A549 (cell line): ENCODE measurements at regions not wholly inside any gene's neighbourhood (a gene's known extent, or its start where the extent isn't known, plus 50 kb on each side); places are given as distances from the start of the nearest gene placed in this dataset.

Experiments used
- ATAC-seq, 2 experiments: fragments of 200-7000 bp in 1 of 2; fragments of >200 bp in 1 of 2; cut with Nextera tagmentation in 1 of 2; cut with Tn5 transposase in 1 of 2; 3 replicates each; pipeline versions ENCODE4 v1.8.0 to v1.9.1; 2018 to 2020; ENCODE audit warnings: mild to moderate bottlenecking in 1 of 2, moderate library complexity in 1 of 2
- CTCF ChIA-PET: fragments of 300-600 bp; sonication (Branson Sonifier 250); formaldehyde crosslinking; extraction: SDS; loops from one replicate; lab custom pipeline; 2021; ENCODE audit warnings: antibody characterized with exemption, inconsistent platforms; lab: Yijun Ruan, JAX
- POLR2A ChIA-PET: fragments of 350-600 bp; formaldehyde crosslinking; extraction: SDS; loops from one replicate; lab custom pipeline; 2021; ENCODE audit warnings: antibody characterized with exemption, inconsistent platforms; lab: Yijun Ruan, JAX
- DNase-seq, 2 experiments: peaks; one replicate each; pipeline versions ENCODE4 v3.0.0 to v3.0.0-alpha.2; 2011 to 2016; ENCODE audit warnings: low read depth in 1 of 2, low spot score in 1 of 2
- FAIRE-seq: peaks from 2 replicates; lab custom pipeline; 2011; peaks lifted over from hg19 to GRCh38; lab: Jason Lieb, UNC
- H3K27ac ChIP-seq, 2 experiments: fragments of >200 bp; sonication (Bioruptor Twin); formaldehyde crosslinking; 3 replicates each; pipeline ENCODE4 v1.5.1; 2016 to 2017
- H3K4me1 ChIP-seq: fragments of >200 bp; sonication (Bioruptor Twin); formaldehyde crosslinking; 3 replicates; pipeline ENCODE4 v1.6.1; 2016
- H3K4me2 ChIP-seq: fragments of >200 bp; sonication (Bioruptor Twin); formaldehyde crosslinking; 3 replicates; pipeline ENCODE4 v1.6.1; 2016
- H3K4me3 ChIP-seq: fragments of >200 bp; sonication (Bioruptor Twin); formaldehyde crosslinking; 3 replicates; pipeline ENCODE4 v1.5.1; 2016
- H3K9me3 ChIP-seq: fragments of >200 bp; sonication (Bioruptor Twin); formaldehyde crosslinking; 3 replicates; pipeline ENCODE4 v1.6.1; 2016
- BHLHE40 ChIP-seq: IDR thresholded peaks from 2 replicates; pipeline ENCODE4 v1.6.1; 2012; ENCODE audit warnings: low read depth, low read length, inconsistent platforms
- CEBPB ChIP-seq, 2 experiments: fragments of >200 bp in 1 of 2; sonication (Bioruptor Twin) in 1 of 2; formaldehyde crosslinking in 1 of 2; IDR thresholded peaks; 2 replicates each; pipeline ENCODE4 v1.6.1; 2012 to 2016
- CHD4 ChIP-seq: fragments of 200-600 bp; sonication (generic); IDR thresholded peaks from 2 replicates; pipeline ENCODE4 v1.6.1; 2016; ENCODE audit warnings: antibody characterized with exemption, mild to moderate bottlenecking, borderline replicate concordance
- EHF ChIP-seq: fragments of 250-450 bp; sonication (Bioruptor Pico); IDR thresholded peaks from 2 replicates; pipeline ENCODE4 v1.5.0; 2020; ENCODE audit warnings: mild to moderate bottlenecking
- FOSB ChIP-seq: fragments of 250-450 bp; sonication (Bioruptor Pico); IDR thresholded peaks from 2 replicates; pipeline ENCODE4 v1.5.0; 2020; ENCODE audit warnings: mild to moderate bottlenecking, moderate library complexity
- FOSL2 ChIP-seq, 2 experiments: fragments of 450-650 bp in 1 of 2; fragments of >200 bp in 1 of 2; sonication (Bioruptor Twin) in 1 of 2; formaldehyde crosslinking; IDR thresholded peaks; 2 replicates each; pipeline versions ENCODE4 v1.5.0 to v1.6.1; 2016 to 2020; ENCODE audit warnings: mild to moderate bottlenecking in 1 of 2, moderate library complexity in 1 of 2
- GATA3 ChIP-seq: IDR thresholded peaks from 2 replicates; pipeline ENCODE4 v1.6.1; 2012; ENCODE audit warnings: borderline replicate concordance
- HOXA7 ChIP-seq: fragments of 250-450 bp; sonication (Bioruptor Pico); IDR thresholded peaks from 2 replicates; pipeline ENCODE4 v1.5.0; 2020; ENCODE audit warnings: mild to moderate bottlenecking, moderate library complexity
- HOXB13 ChIP-seq: fragments of 250-450 bp; sonication (Bioruptor Pico); IDR thresholded peaks from 2 replicates; pipeline ENCODE4 v1.5.0; 2020; ENCODE audit warnings: low read depth, mild to moderate bottlenecking, moderate library complexity
- JUN ChIP-seq, 2 experiments: fragments of >200 bp; sonication (Bioruptor Twin); formaldehyde crosslinking; IDR thresholded peaks; 2 replicates in 1 of 2; 3 replicates in 1 of 2; pipeline ENCODE4 v1.6.1; 2016 to 2017
- KDM1A ChIP-seq: fragments of 200-600 bp; sonication (generic); IDR thresholded peaks from 2 replicates; pipeline ENCODE4 v1.6.1; 2016; ENCODE audit warnings: low read depth, mild to moderate bottlenecking
- MAFK ChIP-seq: fragments of 450-650 bp; IDR thresholded peaks from 2 replicates; pipeline ENCODE4 v1.6.1; 2014; ENCODE audit not compliant: partially characterized antibody
- MAX ChIP-seq: IDR thresholded peaks from 2 replicates; pipeline ENCODE4 v1.6.1; 2012
- MYC ChIP-seq: IDR thresholded peaks from 2 replicates; pipeline ENCODE4 v1.6.1; 2012; ENCODE audit warnings: mild to moderate bottlenecking, inconsistent platforms, low read length, improper control_type of control experiment, borderline replicate concordance
- RARB ChIP-seq: fragments of 250-450 bp; sonication (Bioruptor Pico); IDR thresholded peaks from 2 replicates; pipeline ENCODE4 v1.8.0; 2021; ENCODE audit warnings: mild to moderate bottlenecking, moderate library complexity
- RCOR1 ChIP-seq: fragments of 150-350 bp; IDR thresholded peaks from 2 replicates; pipeline ENCODE4 v1.6.1; 2014; ENCODE audit warnings: antibody characterized with exemption, low read length, low read depth
- REST ChIP-seq: fragments of 200-600 bp; sonication (generic); IDR thresholded peaks from 2 replicates; pipeline ENCODE4 v1.6.1; 2016; ENCODE audit warnings: antibody characterized with exemption, mild to moderate bottlenecking, moderate library complexity
- RNF2 ChIP-seq: fragments of 200-600 bp; sonication (generic); IDR thresholded peaks from 2 replicates; pipeline ENCODE4 v1.6.1; 2016; ENCODE audit warnings: low read depth, mild to moderate bottlenecking, antibody characterized with exemption, moderate library complexity, borderline replicate concordance
- SMC3 ChIP-seq: fragments of >200 bp; sonication (Bioruptor Twin); formaldehyde crosslinking; IDR thresholded peaks from 3 replicates; pipeline ENCODE4 v1.6.1; 2018; ENCODE audit warnings: inconsistent platforms
- SREBF2 ChIP-seq: fragments of 450-650 bp; IDR thresholded peaks from 2 replicates; pipeline ENCODE4 v1.6.1; 2014; ENCODE audit warnings: mild to moderate bottlenecking, moderate library complexity
- TP53 ChIP-seq: fragments of 250-450 bp; sonication (Bioruptor Pico); IDR thresholded peaks from 2 replicates; pipeline ENCODE4 v1.5.0; 2021; ENCODE audit warnings: mild to moderate bottlenecking, moderate library complexity
- ZC3H11A ChIP-seq: fragments of 450-650 bp; IDR thresholded peaks from 2 replicates; pipeline ENCODE4 v1.6.1; 2014; ENCODE audit warnings: antibody characterized with exemption, mild to moderate bottlenecking
- WGBS: methylation state at CpG from one replicate; pipeline ENCODE4 v1.1.6; 2017; ENCODE audit errors: missing lambda C conversion rate; 5-methylcytosine and 5-hydroxymethylcytosine counted together
- TF ChIP-seq, protein P1 (sequence below): IDR thresholded peaks from 2 replicates; pipeline ENCODE4 v1.6.1; 2012
- TF ChIP-seq, protein P2 (sequence below): fragments of >200 bp; sonication (Bioruptor Twin); formaldehyde crosslinking; IDR thresholded peaks from 3 replicates; pipeline ENCODE4 v1.6.1; 2016
- TF ChIP-seq, protein P3 (sequence below): fragments of 450-650 bp; IDR thresholded peaks from 2 replicates; pipeline ENCODE4 v1.6.1; 2014; ENCODE audit warnings: antibody characterized with exemption

DNA sequence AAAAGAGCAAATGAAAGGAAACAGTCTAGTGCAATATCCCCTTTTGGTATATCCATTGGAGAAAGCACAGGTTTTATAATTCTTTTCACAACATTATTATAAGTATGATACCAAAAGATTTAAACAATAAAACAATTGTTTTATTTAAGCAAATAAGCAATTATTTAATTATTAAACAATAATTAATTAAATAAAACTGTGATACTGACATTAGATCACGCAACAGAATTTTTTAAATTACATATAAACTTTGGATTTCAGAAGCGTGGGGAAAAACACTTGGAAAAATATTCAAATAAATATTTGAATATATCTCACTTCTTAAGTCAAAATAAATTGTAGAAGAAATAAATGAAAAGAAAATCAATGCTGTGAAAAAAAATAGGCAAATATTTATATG is 76.2 kb upstream of the STXBP5 start:
- Histone ChIP-seq H3K4me1 (peaks cover 16% of the 10 kb centered on the region; the same call in 2 of the 3 replicates), H3K27ac (no peak overlapping the region), H3K9me3 (no peaks in the 10 kb centered on the region), H3K4me2 (no peak overlapping the region), H3K4me3 (no peak overlapping the region)
- POLR2A ChIA-PET, result no interaction called here
- TF ChIP-seq, protein P1, sequence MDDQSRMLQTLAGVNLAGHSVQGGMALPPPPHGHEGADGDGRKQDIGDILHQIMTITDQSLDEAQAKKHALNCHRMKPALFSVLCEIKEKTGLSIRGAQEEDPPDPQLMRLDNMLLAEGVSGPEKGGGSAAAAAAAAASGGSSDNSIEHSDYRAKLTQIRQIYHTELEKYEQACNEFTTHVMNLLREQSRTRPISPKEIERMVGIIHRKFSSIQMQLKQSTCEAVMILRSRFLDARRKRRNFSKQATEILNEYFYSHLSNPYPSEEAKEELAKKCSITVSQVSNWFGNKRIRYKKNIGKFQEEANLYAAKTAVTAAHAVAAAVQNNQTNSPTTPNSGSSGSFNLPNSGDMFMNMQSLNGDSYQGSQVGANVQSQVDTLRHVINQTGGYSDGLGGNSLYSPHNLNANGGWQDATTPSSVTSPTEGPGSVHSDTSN, result no peak
- TF ChIP-seq SREBF2, result no peak
- DNase-seq (no peak), ATAC-seq (no peak), FAIRE-seq (no peak)
- CTCF ChIA-PET, result no interaction called here
- 77% methylated on average over 2 of the region's 2 CpGs for WGBS

GRCh38 chr6:147131532-147132128 is 72.6 kb upstream of the STXBP5 start:
- FAIRE-seq, result no peak
- ChIA-PET POLR2A (no interaction called here), CTCF (no interaction called here)

DNA sequence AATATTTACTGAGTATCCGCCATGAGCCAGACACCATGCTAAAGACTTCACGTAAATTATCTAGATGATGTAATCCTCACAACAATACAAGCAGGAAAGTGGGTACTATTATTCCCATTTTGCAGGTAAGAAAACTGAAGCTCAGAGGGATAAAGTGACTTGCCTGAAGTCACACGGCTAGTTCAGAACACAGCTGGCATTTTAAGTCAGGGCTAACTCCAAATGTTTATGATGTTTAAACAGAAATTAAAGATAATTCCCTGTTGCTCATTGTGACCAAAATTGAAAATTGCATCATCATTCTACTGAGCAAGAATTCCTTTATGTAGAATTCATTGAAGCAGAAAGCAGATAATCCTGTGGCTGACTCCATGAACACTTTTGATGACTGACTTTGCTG is 71.3 kb upstream of the STXBP5 start:
- ATAC-seq (no peak), FAIRE-seq (no peak), DNase-seq (no peak)
- no peaks in the 10 kb centered on the region for H3K9me3 ChIP-seq
- H3K4me2 ChIP-seq, result no peak overlapping the region
- ChIA-PET CTCF (no interaction called here), POLR2A (no interaction called here)
- WGBS, result 66% methylated on average over 3 of the region's 3 CpGs
- no peak overlapping the region for H3K4me3 ChIP-seq
- TF ChIP-seq JUN (IDR thresholded peaks at IDR 0.05), result no peak
- TF ChIP-seq SMC3, result no peak
- TF ChIP-seq MAFK, result no peak
- TF ChIP-seq REST, result no peak
- TF ChIP-seq CEBPB (IDR thresholded peaks at IDR 0.05), result no peak
- no peak for TF ChIP-seq MYC
- no peak for TF ChIP-seq CHD4
- TF ChIP-seq MAX, result no peak
- TF ChIP-seq TP53 (CRISPR knock-in tag), result no peak
- TF ChIP-seq EHF, result no peak
- TF ChIP-seq FOSB, result no peak
- no peak for TF ChIP-seq RCOR1
- TF ChIP-seq KDM1A, result no peak
- TF ChIP-seq GATA3, result no peak
- no peak for TF ChIP-seq HOXB13 (CRISPR knock-in tag)
- no peak for TF ChIP-seq RARB (CRISPR knock-in tag)
- no peak for TF ChIP-seq RNF2
- TF ChIP-seq FOSL2 (IDR thresholded peaks at IDR 0.05), result no peak
- TF ChIP-seq FOSL2 (CRISPR knock-in tag; IDR thresholded peaks at IDR 0.05), result no peak
- no peak for TF ChIP-seq HOXA7 (CRISPR knock-in tag)
- no peak for TF ChIP-seq ZC3H11A
- 0 out of 6 replicates have a peak overlapping the region, but pooled peaks of 1 of the 2 experiments have one; percentile 42 for H3K27ac ChIP-seq
- peaks cover 30% of the 10 kb centered on the region; the same call in 2 of the 3 replicates for H3K4me1 ChIP-seq

More at GRCh38 chr6:147131532-147132128, 72.6 kb upstream of the STXBP5 start:
- DNase-seq, result peak in 1 of 2 experiments; percentile 8
- no peak overlapping the region for H3K4me2 ChIP-seq
- peaks cover 30% of the 10 kb centered on the region; the same call in 2 of the 3 replicates for H3K4me1 ChIP-seq
- TF ChIP-seq HOXB13 (CRISPR knock-in tag), result no peak
- TF ChIP-seq BHLHE40, result no peak
- TF ChIP-seq, protein P2, sequence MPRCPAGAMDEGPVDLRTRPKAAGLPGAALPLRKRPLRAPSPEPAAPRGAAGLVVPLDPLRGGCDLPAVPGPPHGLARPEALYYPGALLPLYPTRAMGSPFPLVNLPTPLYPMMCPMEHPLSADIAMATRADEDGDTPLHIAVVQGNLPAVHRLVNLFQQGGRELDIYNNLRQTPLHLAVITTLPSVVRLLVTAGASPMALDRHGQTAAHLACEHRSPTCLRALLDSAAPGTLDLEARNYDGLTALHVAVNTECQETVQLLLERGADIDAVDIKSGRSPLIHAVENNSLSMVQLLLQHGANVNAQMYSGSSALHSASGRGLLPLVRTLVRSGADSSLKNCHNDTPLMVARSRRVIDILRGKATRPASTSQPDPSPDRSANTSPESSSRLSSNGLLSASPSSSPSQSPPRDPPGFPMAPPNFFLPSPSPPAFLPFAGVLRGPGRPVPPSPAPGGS, result no peak
- TF ChIP-seq KDM1A, result no peak
- TF ChIP-seq, protein P3, sequence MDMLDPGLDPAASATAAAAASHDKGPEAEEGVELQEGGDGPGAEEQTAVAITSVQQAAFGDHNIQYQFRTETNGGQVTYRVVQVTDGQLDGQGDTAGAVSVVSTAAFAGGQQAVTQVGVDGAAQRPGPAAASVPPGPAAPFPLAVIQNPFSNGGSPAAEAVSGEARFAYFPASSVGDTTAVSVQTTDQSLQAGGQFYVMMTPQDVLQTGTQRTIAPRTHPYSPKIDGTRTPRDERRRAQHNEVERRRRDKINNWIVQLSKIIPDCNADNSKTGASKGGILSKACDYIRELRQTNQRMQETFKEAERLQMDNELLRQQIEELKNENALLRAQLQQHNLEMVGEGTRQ, result no peak
- no peak for ATAC-seq
- H3K4me3 ChIP-seq, result no peak overlapping the region
- H3K27ac ChIP-seq, result peak overlapping the region in 1 of 2 experiments; percentile 25; a peak in 1 of 6 replicates
- no peaks in the 10 kb centered on the region for H3K9me3 ChIP-seq
